Prostate gland (tissue), 2 donors: ENCODE measurements at regions not wholly inside any gene's neighbourhood (a gene's known extent, or its start where the extent isn't known, plus 50 kb on each side); places are given as distances from the start of the nearest gene placed in this dataset.
"Not testable (repeated sequence)": the region's sequence is repeated elsewhere in the genome, so short reads cannot be mapped to it uniquely, and the experiment has no call there.

Source experiments
- DNase-seq: peaks from one replicate; pipeline ENCODE4 v3.0.0-alpha.2; 2019; ENCODE audit warnings: low spot score
- H3K27ac ChIP-seq, 2 donors: fragments of 200-600 bp; sonication (generic); 2 replicates each; pipeline ENCODE4 v1.5.1; 2017 to 2019
- H3K27me3 ChIP-seq: fragments of 200-600 bp; sonication (generic); replicated peaks from 2 replicates; pipeline ENCODE4 v1.5.1; 2019; ENCODE audit not compliant: insufficient read depth
- H3K36me3 ChIP-seq, 2 donors: fragments of 200-600 bp; sonication (generic); 1 replicate in 1 of 2; 2 replicates in 1 of 2; pipeline versions ENCODE4 v1.5.1 to v1.8.1; 2017 to 2019
- H3K4me1 ChIP-seq: fragments of 200-600 bp; sonication (generic); replicated peaks from 2 replicates; pipeline ENCODE4 v1.5.1; 2019
- H3K4me3 ChIP-seq, 2 donors: fragments of 200-600 bp; sonication (generic); 2 replicates each; pipeline ENCODE4 v1.5.1; 2017 to 2019
- H3K9me3 ChIP-seq: fragments of 200-600 bp; sonication (generic); 2 replicates; pipeline ENCODE4 v1.5.1; 2017
- POLR2A ChIP-seq: fragments of 450-650 bp; IDR thresholded peaks from one replicate; pipeline ENCODE4 v1.6.1; 2016; ENCODE audit warnings: antibody characterized with exemption, mild to moderate bottlenecking
- POLR2AphosphoS5 ChIP-seq: sonication (generic); formaldehyde crosslinking; IDR thresholded peaks from one replicate; pipeline ENCODE4 v1.6.1; 2017; ENCODE audit warnings: antibody characterized with exemption
- WGBS: methylation state at CpG from one replicate; pipeline ENCODE4 v1.1.5; 2018; 5-methylcytosine and 5-hydroxymethylcytosine counted together
- intact Hi-C: fragments of 100-400 bp; cut with DNase I; formaldehyde crosslinking; loops from one replicate; pipeline ENCODE4 v1.14.2; 2022
- TF ChIP-seq, protein P1 (sequence below), 4 experiments: fragments of 200-600 bp in 2 of 4; fragments of 450-650 bp in 2 of 4; sonication (generic) in 2 of 4; IDR thresholded peaks; 1 replicate in 3 of 4; 2 replicates in 1 of 4; pipeline ENCODE4 v1.5.1; 2016 to 2019; ENCODE audit warnings: antibody characterized with exemption in 4 of 4, mild to moderate bottlenecking in 2 of 4, moderate library complexity in 2 of 4

DNA sequence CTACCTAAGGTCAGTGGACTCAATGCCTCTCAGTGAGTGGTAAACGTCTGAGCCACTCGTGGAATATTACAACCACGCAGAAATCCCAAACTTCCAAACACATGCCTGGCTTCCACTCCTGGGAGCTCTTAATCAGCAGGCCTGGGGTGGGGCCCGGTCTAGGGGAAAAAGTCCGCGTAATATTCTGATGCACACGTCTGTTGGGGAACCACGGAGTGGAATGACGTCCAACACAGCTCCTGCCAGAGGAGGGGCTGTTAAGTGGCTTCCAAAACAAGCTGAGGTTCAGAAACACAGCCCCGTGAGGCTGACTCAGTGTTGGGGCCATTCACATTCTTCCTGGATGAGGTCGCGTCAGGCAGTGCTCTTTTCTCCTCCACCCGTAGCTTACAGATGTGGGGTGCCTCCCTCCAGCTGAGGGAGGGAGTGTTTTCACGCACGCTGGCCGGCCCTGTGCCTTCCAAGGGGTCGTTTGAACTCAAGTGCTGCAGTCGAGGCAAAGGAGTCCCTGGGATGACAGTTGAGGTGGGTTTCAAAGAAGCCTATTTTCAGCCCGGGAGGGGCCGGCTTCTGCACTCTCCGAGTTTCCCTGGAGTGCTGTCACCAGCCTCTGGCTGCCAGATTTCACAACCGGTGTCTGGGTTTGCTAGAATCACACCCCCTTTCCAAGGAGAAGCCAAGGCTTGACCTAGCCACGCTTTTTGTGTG, 73.1 kb downstream of the ACKR3 start:
- intact Hi-C loops: loop anchor here (5.0 kb wide), 1 partner anchor 65 kb away; no protein-coding TSS in a partner anchor
- 57% methylated on average over 23 of the region's 23 CpGs for WGBS
- no peak for DNase-seq
- Histone ChIP-seq H3K27me3 (no peaks in the 10 kb centered on the region), H3K4me3 (no peak overlapping the region), H3K4me1 (no peaks in the 10 kb centered on the region), H3K36me3 (no peaks in the 10 kb centered on the region), H3K9me3 (no peaks in the 10 kb centered on the region), H3K27ac (peak overlapping the region in 1 of 2 donors; percentile 9)
- peak; percentile 34 for TF ChIP-seq POLR2AphosphoS5
- no peak for TF ChIP-seq POLR2A

DNA sequence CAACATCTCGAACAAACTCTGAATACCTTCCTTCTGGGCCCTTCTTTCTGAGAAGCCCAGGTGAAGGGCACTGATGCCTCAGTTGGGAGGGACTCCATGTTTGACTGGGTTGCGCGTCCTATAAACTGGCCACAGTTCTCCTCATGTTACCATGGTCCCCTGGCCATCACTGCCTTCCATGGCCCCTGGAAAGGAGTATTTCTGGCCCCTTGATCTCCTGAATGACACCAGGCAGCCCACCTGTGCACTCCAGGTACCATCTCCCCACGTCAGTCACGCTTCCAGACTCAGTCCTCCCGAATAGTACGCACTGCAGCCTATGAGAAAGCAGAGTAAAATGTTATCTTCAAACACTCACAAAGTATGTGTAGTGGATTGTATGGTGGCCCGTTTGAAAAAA, 73.9 kb downstream of the ACKR3 start:
- 88% methylated on average over 8 of the region's 8 CpGs for WGBS
- Histone ChIP-seq H3K36me3 (no peaks in the 10 kb centered on the region), H3K27me3 (no peaks in the 10 kb centered on the region), H3K27ac (no peak overlapping the region), H3K9me3 (no peaks in the 10 kb centered on the region), H3K4me1 (no peaks in the 10 kb centered on the region), H3K4me3 (no peak overlapping the region)
- intact Hi-C loops: loop anchor here (5.0 kb wide), 1 partner anchor 66 kb away; no protein-coding TSS in a partner anchor
- no peak for TF ChIP-seq POLR2AphosphoS5
- TF ChIP-seq POLR2A: no peak
- TF ChIP-seq, protein P1, sequence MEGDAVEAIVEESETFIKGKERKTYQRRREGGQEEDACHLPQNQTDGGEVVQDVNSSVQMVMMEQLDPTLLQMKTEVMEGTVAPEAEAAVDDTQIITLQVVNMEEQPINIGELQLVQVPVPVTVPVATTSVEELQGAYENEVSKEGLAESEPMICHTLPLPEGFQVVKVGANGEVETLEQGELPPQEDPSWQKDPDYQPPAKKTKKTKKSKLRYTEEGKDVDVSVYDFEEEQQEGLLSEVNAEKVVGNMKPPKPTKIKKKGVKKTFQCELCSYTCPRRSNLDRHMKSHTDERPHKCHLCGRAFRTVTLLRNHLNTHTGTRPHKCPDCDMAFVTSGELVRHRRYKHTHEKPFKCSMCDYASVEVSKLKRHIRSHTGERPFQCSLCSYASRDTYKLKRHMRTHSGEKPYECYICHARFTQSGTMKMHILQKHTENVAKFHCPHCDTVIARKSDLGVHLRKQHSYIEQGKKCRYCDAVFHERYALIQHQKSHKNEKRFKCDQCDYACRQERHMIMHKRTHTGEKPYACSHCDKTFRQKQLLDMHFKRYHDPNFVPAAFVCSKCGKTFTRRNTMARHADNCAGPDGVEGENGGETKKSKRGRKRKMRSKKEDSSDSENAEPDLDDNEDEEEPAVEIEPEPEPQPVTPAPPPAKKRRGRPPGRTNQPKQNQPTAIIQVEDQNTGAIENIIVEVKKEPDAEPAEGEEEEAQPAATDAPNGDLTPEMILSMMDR (IDR thresholded peaks at IDR 0.05): no peak
- DNase-seq: no peak

DNA sequence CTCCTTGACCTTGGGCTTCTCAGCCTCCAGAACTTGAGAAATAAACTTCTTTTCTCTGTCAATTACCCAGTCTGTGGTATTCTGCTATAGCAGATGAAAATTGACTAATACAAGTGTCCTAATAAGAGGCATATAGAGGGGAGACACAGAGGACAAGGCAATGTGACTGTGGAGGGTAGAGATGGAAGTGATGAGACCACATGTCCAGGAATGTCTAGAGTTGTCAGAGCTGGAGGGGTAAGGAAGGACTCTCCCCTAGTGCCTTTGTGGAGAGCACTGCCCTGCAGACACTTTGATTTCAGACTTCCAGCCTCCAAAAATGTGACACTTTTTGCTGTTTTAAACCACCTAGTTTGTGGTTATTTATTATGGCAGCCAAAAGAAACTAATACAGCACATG, 74.4 kb downstream of the ACKR3 start:
- intact Hi-C loops: loop anchor here (5.0 kb wide), 1 partner anchor 67 kb away; no protein-coding TSS in a partner anchor
- Histone ChIP-seq H3K9me3 (no peaks in the 10 kb centered on the region), H3K27me3 (no peaks in the 10 kb centered on the region), H3K27ac (no peak overlapping the region), H3K36me3 (no peaks in the 10 kb centered on the region), H3K4me3 (no peak overlapping the region), H3K4me1 (no peaks in the 10 kb centered on the region)
- TF ChIP-seq, protein P1 (IDR thresholded peaks at IDR 0.05): no peak
- TF ChIP-seq POLR2AphosphoS5 (no peak), POLR2A (no peak)
- no peak for DNase-seq

- no peaks in the 10 kb centered on the region for H3K36me3 ChIP-seq
- no peak overlapping the region for H3K27ac ChIP-seq
- TF ChIP-seq POLR2AphosphoS5 (no peak), POLR2A (no peak)
- TF ChIP-seq, protein P1 (IDR thresholded peaks at IDR 0.05): no peak
- WGBS: 95% methylated on average over 4 of the region's 4 CpGs
- no peaks in the 10 kb centered on the region for H3K27me3 ChIP-seq
- H3K9me3 ChIP-seq: no peaks in the 10 kb centered on the region
- intact Hi-C loops: loop anchor here (5.0 kb wide), 1 partner anchor 67 kb away; no protein-coding TSS in a partner anchor
- H3K4me3 ChIP-seq: no peak overlapping the region
- H3K4me1 ChIP-seq: no peaks in the 10 kb centered on the region
- no peak for DNase-seq
These were observed 74.9 kb downstream of the ACKR3 start for GRCh38 chr2:236644502-236644911.

DNA sequence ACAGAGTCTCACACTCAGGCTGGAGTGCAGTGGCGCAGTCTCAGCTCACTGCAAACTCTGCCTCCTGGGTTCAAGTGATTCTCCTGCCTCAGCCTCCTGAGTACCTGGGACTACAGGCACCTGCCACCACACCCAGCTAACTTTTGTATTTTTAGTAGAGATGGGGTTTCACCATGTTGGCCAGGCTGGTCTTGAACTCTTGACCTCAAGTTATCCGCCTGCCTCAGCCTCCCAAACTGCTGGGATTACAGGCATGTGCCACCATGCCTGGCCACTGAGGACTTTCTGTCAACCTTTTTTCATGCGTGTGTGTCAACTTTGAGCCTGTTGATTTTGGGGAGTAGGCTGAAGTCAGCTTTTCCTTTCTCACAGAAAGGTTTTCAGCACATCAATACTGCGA, 75.5 kb downstream of the ACKR3 start:
- intact Hi-C loops, H3K4me3 ChIP-seq, H3K4me1 ChIP-seq, H3K27ac ChIP-seq, H3K36me3 ChIP-seq, H3K27me3 ChIP-seq, DNase-seq, H3K9me3 ChIP-seq: not testable (repeated sequence)
- WGBS: 94% methylated on average over 4 of the region's 4 CpGs

- Histone ChIP-seq H3K27ac (no peak overlapping the region), H3K27me3 (no peaks in the 10 kb centered on the region), H3K36me3 (no peaks in the 10 kb centered on the region), H3K4me1 (no peaks in the 10 kb centered on the region), H3K4me3 (no peak overlapping the region), H3K9me3 (no peaks in the 10 kb centered on the region)
- intact Hi-C loops: no loop called here
- WGBS: 90% methylated on average over 3 of the region's 3 CpGs
- TF ChIP-seq POLR2A (no peak), POLR2AphosphoS5 (no peak)
- TF ChIP-seq, protein P1 (IDR thresholded peaks at IDR 0.05): no peak
- DNase-seq: no peak
These were observed 76.8 kb downstream of the ACKR3 start for GRCh38 chr2:236646441-236646840.
